IPS-18c (cell line): ENCODE measurements at regions not wholly inside any gene's neighbourhood (a gene's known extent, or its start where the extent isn't known, plus 50 kb on each side); places are given as distances from the start of the nearest gene placed in this dataset.

Experiments used
- H3K4me3 ChIP-seq: 2 replicates; pipeline ENCODE4 v1.7.0; 2013; ENCODE audit warnings: low read depth, mild to moderate bottlenecking, low read length, moderate library complexity; ENCODE audit not compliant: insufficient read depth
- H3K9me3 ChIP-seq: one replicate; pipeline ENCODE4 v1.6.1; 2013; ENCODE audit warnings: mild to moderate bottlenecking, low read length, moderate library complexity; ENCODE audit not compliant: control insufficient read depth, insufficient read depth

- no peak overlapping the region for H3K4me3 ChIP-seq
These were observed 720.6 kb upstream of the CBLB start for GRCh38 chr3:106589311-106589942.

DNA sequence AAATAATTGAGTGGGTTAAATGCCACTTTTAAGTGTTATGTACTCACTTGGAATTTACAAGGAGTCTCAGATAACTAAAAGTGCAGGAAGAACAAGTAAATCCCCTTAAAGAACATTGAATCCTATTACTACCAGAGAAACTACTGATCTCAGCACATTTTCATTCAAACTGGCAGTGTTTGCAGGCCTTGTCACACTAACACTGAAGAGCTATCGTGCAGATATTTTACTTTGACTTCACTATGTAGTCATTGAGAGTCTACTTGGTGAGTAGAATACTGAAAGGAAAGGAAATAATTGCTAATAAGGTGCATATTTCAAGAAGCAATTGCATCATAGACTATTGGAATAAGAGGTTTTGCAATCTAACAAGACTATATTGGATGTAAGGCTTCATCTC, 721.4 kb upstream of the CBLB start:
- Histone ChIP-seq H3K9me3 (no peaks in the 10 kb centered on the region), H3K4me3 (no peak overlapping the region)

More at GRCh38 chr3:106589311-106589942, 720.6 kb upstream of the CBLB start:
- H3K9me3 ChIP-seq, result no peaks in the 10 kb centered on the region

- no peaks in the 10 kb centered on the region for H3K9me3 ChIP-seq
- no peak overlapping the region for H3K4me3 ChIP-seq
These were observed 724.6 kb upstream of the CBLB start for GRCh38 chr3:106593381-106593780.

GRCh38 chr3:106609666-106610301, 741.0 kb upstream of the CBLB start:
- no peaks in the 10 kb centered on the region for H3K9me3 ChIP-seq
- H3K4me3 ChIP-seq, result no peak overlapping the region

GRCh38 chr3:106610362-106610959, 741.6 kb upstream of the CBLB start:
- H3K4me3 ChIP-seq, result no peak overlapping the region

DNA sequence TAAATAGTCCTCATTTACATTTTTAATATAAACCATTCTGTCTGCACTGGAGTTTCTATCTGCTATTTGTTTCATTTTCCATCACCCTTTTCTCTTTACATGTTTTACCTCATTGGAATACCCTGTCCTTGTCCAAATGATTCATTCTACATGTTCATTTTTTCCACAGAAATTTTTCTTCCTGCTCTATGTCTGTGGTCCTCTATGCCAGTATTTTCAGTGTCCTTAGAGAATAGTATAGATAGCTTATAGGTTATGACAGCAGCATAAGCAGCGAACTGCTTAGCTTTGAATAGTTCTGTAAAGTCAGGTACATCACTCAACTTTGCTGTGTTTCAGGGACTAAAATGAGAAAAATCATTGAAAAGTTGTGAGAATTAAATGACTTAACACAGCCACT, 742.3 kb upstream of the CBLB start:
- Histone ChIP-seq H3K9me3 (no peaks in the 10 kb centered on the region), H3K4me3 (no peak overlapping the region)

More at GRCh38 chr3:106610362-106610959, 741.6 kb upstream of the CBLB start:
- H3K9me3 ChIP-seq, result no peaks in the 10 kb centered on the region

DNA sequence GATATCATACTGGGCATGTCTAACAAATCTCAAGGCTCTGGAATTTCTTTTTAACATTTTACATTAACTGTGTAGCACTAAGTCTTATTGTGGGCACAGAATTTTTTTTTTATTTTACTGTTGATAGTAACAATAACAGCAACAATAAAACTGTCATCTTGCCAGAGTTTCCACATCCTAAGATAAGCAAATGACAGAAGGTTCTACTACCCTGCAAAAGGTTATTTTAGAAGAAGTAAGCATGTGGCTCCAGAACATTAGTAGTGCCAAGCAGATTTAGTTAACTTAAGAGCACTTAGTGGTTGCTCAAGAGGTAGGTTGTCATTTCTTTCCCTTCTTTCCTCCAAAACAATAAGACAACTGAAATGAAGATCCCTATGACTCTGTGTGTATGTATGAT, 743.0 kb upstream of the CBLB start:
- Histone ChIP-seq H3K4me3 (no peak overlapping the region), H3K9me3 (no peaks in the 10 kb centered on the region)

- no peaks in the 10 kb centered on the region for H3K9me3 ChIP-seq
- no peak overlapping the region for H3K4me3 ChIP-seq
These were observed 747.7 kb upstream of the CBLB start for GRCh38 chr3:106616556-106616955.

DNA sequence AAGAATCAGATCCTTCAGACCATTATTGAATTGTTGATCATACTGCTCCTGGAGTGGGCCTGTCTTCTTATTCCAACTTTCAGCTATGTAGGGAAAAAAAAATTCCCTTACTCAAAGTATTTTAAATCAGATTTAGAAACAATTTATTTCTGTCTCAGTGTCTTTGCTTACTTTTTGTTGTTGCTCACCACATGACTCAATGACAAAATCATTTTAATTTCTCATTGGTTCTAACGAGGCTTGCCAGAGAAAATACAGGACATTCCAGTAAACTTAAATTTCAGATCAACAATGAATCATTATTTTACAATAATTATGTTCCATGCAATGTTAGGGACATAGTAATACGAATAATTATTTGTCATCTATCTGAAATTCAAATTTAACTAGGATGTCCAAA, 748.5 kb upstream of the CBLB start:
- no peak overlapping the region for H3K4me3 ChIP-seq
- H3K9me3 ChIP-seq, result no peaks in the 10 kb centered on the region

- no peak overlapping the region for H3K4me3 ChIP-seq
- H3K9me3 ChIP-seq, result peaks cover 8% of the 10 kb centered on the region
These were observed 751.8 kb upstream of the CBLB start for GRCh38 chr3:106620646-106621045.

GRCh38 chr3:106624154-106624553, 753.1 kb upstream of the CCDC54 start:
- H3K9me3 ChIP-seq, result peaks cover 8% of the 10 kb centered on the region
- no peak overlapping the region for H3K4me3 ChIP-seq

GRCh38 chr3:106628407-106628806, 748.8 kb upstream of the CCDC54 start:
- Histone ChIP-seq H3K4me3 (no peak overlapping the region), H3K9me3 (peaks cover 4% of the 10 kb centered on the region)

- no peaks in the 10 kb centered on the region for H3K9me3 ChIP-seq
- H3K4me3 ChIP-seq, result no peak overlapping the region
These were observed 747.9 kb upstream of the CCDC54 start for GRCh38 chr3:106629215-106629832.

GRCh38 chr3:106631373-106632108, 745.7 kb upstream of the CCDC54 start:
- H3K4me3 ChIP-seq, result no peak overlapping the region
- no peaks in the 10 kb centered on the region for H3K9me3 ChIP-seq

DNA sequence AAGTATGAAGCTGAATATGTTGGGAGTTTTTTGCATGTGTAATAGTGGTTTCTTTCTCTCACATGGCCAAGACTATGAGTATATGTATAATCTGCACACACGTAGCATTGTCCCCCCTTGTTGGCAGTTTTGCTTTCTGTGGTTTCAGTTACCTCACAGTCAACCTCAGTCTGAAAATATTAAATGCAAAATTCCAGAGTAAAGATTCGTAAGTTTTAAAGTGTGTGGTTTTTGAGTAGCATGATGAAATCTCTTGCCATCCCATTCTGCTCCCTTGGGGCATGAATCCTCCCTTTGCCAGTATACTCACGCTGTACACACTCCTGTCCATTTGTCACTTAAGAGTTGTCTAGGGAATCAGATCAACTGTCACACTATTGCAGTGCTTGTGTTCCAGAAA, 742.0 kb upstream of the CCDC54 start:
- Histone ChIP-seq H3K4me3 (no peak overlapping the region), H3K9me3 (no peaks in the 10 kb centered on the region)

DNA sequence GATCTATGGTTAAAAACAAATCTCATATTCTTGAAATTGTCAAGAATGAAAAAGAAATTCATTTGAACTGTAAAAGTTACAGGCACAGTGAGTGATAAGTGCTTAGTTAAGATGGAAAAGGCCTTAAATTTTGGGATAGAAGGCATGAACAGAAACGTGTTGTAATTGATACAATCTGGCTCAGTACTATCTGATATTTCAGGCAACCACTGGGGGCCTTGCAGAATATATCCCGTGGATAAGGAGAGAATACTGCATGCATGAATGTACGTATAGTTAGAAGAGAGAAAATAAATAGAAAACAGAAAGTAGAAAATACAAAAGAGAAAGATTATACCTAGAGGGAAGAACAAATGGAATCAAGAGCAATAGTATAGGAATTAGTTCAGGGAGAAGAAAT, 741.4 kb upstream of the CCDC54 start:
- no peak overlapping the region for H3K4me3 ChIP-seq
- H3K9me3 ChIP-seq, result no peaks in the 10 kb centered on the region

GRCh38 chr3:106640353-106640752, 736.9 kb upstream of the CCDC54 start:
- no peak overlapping the region for H3K4me3 ChIP-seq
- H3K9me3 ChIP-seq, result no peaks in the 10 kb centered on the region
